Inflammatory macrophage treated with lipopolysaccharide for 4 hours (primary cell): ENCODE measurements at regions not wholly inside any gene's neighbourhood (a gene's known extent, or its start where the extent isn't known, plus 50 kb on each side); places are given as distances from the start of the nearest gene placed in this dataset.

Experiments
- DNase-seq: peaks from one replicate; pipeline ENCODE4 v3.0.0-alpha.2; 2020

DNA sequence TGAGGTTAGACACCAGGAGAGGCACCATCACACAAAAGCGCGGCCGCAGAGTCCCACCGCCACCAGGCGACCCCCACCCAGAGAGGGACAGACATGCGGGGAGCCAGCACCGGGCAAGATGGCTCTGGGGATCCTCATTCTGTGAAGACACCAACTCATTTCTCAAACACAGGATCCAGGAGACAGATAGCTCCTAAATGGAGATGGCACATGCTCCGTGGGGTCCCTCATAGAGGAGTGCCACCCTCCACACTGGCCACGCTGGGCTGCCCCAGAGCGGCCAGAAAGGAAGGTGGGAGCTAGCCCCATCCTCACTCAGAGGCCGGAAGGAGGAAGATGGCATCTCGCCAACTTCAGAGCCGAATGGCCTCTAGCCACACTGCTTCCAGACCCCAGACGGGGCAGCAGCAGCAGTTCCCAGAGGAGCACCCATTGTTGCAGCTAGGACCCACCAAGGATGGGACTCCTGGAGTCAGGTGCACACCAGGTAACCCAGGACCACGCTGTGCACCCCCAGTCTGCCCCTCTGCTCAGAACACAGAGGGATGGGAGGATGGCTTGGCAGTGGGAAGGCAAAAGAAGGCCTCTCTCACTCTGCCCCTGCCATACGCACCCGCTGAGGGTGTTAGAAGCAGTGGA is 78.6 kb downstream of the ZIC5 start:
- no peak for DNase-seq

- no peak for DNase-seq
Measured at GRCh38 chr13:99892196-99892613, 79.4 kb downstream of the ZIC5 start.

GRCh38 chr13:99886706-99887105 is 84.9 kb downstream of the ZIC5 start:
- no peak for DNase-seq

DNA sequence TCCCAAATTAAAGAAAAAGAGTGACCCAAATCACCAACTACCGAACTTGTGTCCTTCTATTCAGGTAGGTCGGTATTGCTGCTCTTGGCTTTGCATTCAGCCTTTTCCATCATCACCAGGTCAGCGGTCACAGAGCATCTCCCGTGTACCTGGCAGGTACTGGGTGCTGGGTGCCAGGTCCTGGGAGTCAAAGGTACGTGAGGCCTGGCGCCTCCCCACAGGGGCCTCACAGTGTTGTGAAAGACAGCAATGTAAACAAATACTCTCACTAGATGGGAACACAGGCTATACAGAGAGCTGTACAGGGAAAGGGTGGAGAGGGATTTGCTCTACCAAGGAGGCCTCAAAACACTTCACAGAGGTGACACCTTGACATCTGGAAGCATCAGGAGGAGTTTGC is 86.7 kb downstream of the ZIC5 start:
- no peak for DNase-seq

GRCh38 chr13:99883805-99884204 is 87.8 kb downstream of the ZIC5 start:
- DNase-seq: no peak

DNA sequence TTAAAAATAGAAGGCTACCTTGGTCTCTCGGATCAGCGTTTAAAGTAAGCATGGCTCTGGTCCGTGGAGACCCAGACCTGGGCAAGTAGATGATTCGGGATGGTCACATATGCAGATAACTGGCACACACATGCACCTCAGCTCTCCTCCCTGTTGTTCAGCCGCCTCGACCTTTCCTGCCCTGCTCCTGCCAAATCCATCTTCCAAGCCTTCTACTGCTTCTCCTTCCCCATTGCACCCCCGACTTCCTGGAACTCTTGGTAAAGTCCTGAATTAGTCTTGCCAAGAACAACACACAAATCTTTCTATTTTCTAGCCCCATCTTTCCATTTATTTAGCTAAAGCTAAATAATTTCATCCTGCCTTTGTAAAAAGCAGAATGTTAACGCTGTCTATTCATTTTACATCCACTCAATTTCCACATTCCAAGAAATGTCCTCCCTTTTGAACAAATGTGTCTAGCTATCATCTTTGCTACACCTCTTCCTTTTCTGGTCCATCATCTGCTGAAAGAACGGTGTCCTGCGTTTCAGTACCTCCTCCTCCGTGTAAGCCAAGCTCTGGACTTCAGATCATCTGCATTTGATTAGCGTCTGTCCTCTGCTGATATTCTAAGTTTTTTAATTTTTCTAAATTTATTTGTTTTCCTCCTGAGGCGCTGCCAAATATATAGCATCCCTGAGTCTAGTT is 92.5 kb downstream of the ZIC5 start:
- DNase-seq: no peak

DNA sequence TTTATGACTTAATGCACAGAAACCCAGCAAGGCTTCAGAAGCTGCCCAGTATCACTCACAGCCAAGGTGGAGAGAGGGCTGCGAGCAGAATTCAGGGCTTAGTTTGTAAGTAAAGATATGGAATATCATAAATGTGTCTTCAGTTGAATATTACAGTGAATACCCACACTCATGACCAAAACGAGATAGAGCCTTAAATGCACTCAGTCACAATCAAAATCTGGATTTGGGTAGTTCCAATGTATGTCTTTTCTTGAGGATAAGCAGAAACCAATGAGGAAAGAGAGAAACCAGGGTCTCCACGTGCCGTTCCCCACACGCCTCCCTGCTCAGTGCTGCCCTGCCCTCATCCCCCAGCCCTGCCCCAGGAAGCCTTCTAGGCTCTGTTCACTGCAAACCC is 94.9 kb downstream of the ZIC5 start:
- DNase-seq: no peak

DNA sequence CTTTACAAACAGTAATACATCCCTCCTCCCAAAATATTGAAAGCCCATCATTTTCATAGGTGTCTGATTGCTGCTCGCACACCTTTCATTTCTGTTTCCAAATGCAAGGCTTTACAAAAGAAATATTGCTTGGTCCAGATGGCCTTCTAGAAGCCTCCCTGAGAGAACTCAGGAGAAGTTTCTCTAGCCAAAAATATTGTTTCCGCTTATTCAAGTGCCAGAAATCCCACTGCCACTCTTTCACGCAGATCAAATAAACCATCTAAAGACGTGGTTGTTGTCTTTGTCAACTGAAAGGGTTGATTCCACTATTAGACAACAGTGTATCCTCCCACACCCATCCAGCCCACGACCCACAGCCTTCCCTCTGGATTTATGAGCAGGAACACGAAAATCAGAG is 96.2 kb downstream of the ZIC5 start:
- no peak for DNase-seq

- no peak for DNase-seq
Measured at GRCh38 chr13:99873832-99874430, 97.6 kb downstream of the ZIC5 start.

DNA sequence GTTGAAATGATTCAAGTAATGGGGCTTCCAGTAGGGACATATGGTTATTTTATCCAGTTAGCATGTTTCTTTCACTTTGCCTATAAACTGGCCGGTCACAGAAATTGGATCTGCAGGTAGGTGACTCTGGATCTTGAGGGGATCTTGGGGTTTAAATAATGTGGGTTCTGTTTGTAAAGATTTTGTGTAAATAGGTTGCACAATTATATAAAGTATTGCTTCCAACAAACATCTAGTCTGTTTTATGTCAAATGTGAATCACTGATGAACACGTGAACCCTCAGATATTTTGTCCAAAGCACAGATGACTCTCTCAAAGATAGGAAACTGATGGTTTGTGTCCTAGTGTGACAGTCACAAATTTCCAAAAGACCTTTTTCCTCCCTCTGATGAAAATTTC is 98.4 kb downstream of the ZIC5 start:
- DNase-seq: no peak

- DNase-seq: no peak
Measured at GRCh38 chr13:99871249-99871898, 100.2 kb downstream of the ZIC5 start.

GRCh38 chr13:99870541-99870940 is 101.0 kb downstream of the ZIC5 start:
- DNase-seq: no peak

DNA sequence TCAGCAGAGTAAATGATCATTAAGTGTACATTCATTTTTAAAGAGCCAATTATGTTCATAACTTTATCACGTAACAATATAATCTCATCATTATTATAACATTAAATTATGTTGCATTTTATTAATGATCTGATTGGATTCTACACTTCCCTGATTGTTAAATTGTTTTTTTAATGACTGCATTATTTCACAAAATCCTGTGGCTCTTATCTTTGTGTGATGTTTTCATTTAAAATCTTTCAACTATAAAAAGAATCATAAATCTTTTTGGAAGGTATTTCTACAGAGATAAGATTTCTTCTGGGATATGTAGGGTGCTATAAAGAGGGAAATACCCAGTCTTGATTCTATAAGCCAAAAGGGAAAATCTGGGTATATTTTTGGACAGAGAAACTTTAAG is 101.7 kb downstream of the ZIC5 start:
- DNase-seq: no peak

- no peak for DNase-seq
Measured at GRCh38 chr13:99868767-99869166, 102.8 kb downstream of the ZIC5 start.

GRCh38 chr13:99867535-99868257 is 103.9 kb downstream of the ZIC5 start:
- DNase-seq: no peak

DNA sequence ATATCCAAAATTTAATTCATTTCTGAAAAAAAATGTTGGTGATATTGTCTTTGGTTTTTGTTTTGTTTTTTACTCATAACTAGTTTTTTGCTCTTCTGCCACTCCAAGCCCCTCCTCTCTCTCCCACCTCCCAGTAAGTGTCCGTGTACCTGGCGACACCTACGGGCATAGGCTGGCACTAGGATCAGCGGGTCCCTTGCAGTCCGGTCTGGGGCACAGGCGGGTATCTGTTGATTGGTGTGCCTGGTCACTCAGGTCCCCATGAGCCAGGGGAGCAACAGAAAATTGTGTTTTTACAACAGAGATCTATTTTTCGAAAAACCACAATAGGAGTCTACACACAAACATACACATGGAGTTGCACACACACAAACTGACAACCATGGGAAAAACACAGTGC is 104.8 kb downstream of the ZIC5 start:
- no peak for DNase-seq

DNA sequence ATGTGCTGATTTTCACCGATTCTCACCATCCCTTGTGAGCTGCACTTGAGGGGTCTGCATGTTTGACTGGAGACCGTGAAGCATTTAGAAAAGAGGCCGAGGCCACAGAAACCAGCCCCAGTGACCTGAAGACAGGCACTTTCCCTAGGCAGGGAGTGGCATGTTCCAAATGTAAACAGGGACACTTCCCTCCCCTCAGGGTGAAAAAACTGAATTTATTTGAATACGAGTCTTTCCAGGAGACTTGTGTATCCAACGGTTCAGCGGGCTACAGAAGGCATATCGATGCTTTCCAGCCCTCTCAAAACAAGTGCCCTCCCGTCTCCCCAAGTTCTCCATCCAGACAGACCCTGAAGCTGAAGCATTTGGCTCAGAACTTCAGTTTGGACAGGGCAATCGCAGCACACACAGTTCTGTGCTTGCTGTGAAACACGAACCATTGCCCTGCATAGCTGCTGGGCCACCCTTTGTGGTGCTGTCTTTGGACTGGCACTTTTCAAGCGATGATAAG is 106.1 kb downstream of the ZIC5 start:
- no peak for DNase-seq

DNA sequence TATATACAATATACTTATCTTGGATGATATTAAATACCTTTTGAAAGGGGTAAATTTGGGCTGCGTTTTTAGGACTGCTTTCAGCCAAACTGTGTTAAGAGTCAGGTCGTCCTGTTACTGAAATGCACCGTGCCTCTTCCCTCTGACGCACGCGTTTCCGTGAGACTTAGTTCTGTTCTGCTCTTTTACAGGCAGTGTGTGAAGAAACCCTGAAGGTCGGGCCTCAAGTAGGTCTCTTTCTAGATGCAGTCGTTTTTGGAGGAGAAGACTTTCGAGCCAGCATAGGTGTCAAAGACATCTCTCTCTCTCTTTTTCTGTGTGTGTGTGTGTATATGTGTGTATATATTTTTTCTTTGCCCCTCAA is 107.0 kb downstream of the ZIC5 start:
- no peak for DNase-seq

DNA sequence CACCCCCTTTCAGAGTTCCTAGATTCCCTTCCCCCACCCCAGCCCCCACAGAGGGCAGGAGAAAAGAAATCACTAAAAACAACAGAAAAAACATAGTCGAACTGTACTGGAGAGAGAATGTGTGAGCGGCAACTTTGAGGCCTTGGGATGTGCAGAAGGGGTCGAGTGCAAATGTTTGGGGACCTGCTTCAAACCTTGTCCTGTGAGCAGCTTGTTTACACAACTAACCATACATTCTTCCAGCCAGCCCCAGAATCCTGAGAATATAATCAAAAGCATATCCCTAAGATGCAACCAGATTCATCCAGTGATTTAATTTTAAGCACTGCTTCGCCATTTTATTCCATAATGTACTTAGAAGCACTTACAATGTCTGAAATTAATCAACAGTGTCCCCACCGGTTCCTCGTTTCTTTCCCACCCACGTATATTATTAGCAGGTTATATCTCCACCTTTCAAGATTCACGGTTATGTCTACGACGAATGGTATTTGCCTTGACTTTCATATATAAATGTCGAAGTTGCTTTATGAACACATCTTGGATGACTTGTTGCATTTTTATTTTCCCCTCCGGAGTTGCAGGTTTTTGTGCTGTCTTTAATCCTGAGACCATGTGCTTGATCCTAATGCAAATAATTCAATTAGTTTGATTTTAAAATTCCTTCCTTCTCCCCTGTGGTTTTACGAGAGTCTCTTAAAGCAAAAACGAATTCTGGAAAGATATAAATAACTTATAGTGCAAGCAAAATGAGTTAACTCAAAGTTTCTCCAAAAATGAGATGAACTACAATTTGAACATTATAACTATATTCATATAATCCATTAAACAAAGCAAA is 107.6 kb downstream of the ZIC5 start:
- DNase-seq: no peak

DNA sequence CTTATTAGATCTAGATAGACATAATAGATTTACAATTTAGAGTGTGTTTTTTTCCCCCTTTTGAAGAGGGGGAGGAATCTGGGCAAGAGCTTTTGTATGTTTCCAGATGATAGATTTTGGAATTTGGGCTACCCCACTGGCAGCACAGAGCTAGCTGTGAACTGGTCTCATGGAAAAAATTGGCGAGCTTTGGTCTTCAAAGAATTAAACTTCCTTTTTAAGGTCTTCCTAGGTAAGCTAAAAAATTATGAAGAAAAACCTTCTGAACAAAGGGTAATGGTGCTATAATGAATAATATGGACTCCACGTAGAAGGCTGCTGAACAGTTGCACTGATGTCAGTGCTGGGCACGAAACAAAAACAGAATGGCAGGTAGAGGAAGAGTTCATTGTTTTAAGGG is 109.3 kb downstream of the ZIC5 start:
- no peak for DNase-seq

GRCh38 chr13:99861771-99862170 is 109.8 kb downstream of the ZIC5 start:
- no peak for DNase-seq

GRCh38 chr13:99860745-99861144 is 110.8 kb downstream of the ZIC5 start:
- no peak for DNase-seq
